K562 (cell line): ENCODE measurements at regions not wholly inside any gene's neighbourhood (a gene's known extent, or its start where the extent isn't known, plus 50 kb on each side); places are given as distances from the start of the nearest gene placed in this dataset.

Source experiments
- C11orf30 ChIP-seq: fragments of 450-650 bp; IDR thresholded peaks from 2 replicates; pipeline ENCODE4 v1.6.1; 2016; ENCODE audit warnings: low read depth, mild to moderate bottlenecking
- CCAR2 ChIP-seq: fragments of 200-400 bp; formaldehyde crosslinking; IDR thresholded peaks from 2 replicates; pipeline ENCODE4 v1.6.1; 2017; ENCODE audit warnings: mild to moderate bottlenecking, low read depth, low read length
- CXXC5 ChIP-seq: fragments of 250-450 bp; sonication (Bioruptor Pico); IDR thresholded peaks from 2 replicates; pipeline ENCODE4 v1.8.0; 2022; ENCODE audit warnings: inconsistent platforms, mild to moderate bottlenecking, moderate library complexity
- EGR1 ChIP-seq: fragments of 450-650 bp; conservative IDR thresholded peaks from 2 replicates; pipeline ENCODE4 v1.6.1; 2017; ENCODE audit warnings: mild to moderate bottlenecking
- FOXJ2 ChIP-seq: fragments of 200-800 bp; sonication (Bioruptor generic); IDR thresholded peaks from 2 replicates; pipeline ENCODE4 v1.6.1; 2016; ENCODE audit warnings: missing genetic modification characterization, missing compliant biosample characterization
- HNRNPL ChIP-seq: fragments of 200-400 bp; formaldehyde crosslinking; IDR thresholded peaks from 2 replicates; pipeline ENCODE4 v1.6.1; 2017; ENCODE audit warnings: low read depth, mild to moderate bottlenecking, low read length
- JUND ChIP-seq, 2 experiments: IDR thresholded peaks; 2 replicates in 1 of 2; 3 replicates in 1 of 2; pipeline ENCODE4 v1.6.1; 2011; ENCODE audit warnings: borderline replicate concordance in 2 of 2, low read depth in 2 of 2, low read length in 2 of 2, improper control_type of control experiment in 1 of 2, missing biosample characterization in 1 of 2, missing genetic modification characterization in 1 of 2, missing genetic modification reagents in 1 of 2
- LCOR ChIP-seq: sonication (generic); formaldehyde crosslinking; IDR thresholded peaks from 2 replicates; pipeline ENCODE4 v1.8.0; 2022; ENCODE audit warnings: mild to moderate bottlenecking, missing genetic modification reagents
- MAFG ChIP-seq: fragments of 450-650 bp; conservative IDR thresholded peaks from 2 replicates; pipeline ENCODE4 v1.6.1; 2016; ENCODE audit warnings: missing genetic modification characterization, missing compliant biosample characterization
- MEF2D ChIP-seq: conservative IDR thresholded peaks from 2 replicates; pipeline ENCODE4 v1.6.1; 2016; ENCODE audit warnings: low read depth, missing genetic modification characterization, missing compliant biosample characterization
- MYC ChIP-seq, 2 experiments: fragments of 250-450 bp in 1 of 2; sonication (Bioruptor Pico) in 1 of 2; IDR thresholded peaks; 2 replicates each; pipeline versions ENCODE4 v1.5.1 to v1.6.1; 2012 to 2021; ENCODE audit warnings: low read depth in 2 of 2, borderline replicate concordance in 1 of 2, improper control_type of control experiment in 1 of 2, low read length in 1 of 2, mild to moderate bottlenecking in 1 of 2, moderate library complexity in 1 of 2
- PHF21A ChIP-seq: fragments of 450-650 bp; IDR thresholded peaks from 2 replicates; pipeline ENCODE4 v1.6.1; 2017; ENCODE audit warnings: low read depth, borderline replicate concordance
- POLR2G ChIP-seq: fragments of 200-400 bp; formaldehyde crosslinking; IDR thresholded peaks from 2 replicates; pipeline ENCODE4 v1.6.1; 2017; ENCODE audit warnings: low read depth, mild to moderate bottlenecking, antibody characterized with exemption, low read length, moderate library complexity
- TAF1 ChIP-seq: IDR thresholded peaks from 2 replicates; pipeline ENCODE4 v1.6.1; 2011; ENCODE audit warnings: mild to moderate bottlenecking, low read length, moderate library complexity; ENCODE audit not compliant: insufficient read depth, control insufficient read depth, severe bottlenecking; ENCODE audit errors: extremely low read depth
- TBL1XR1 ChIP-seq, 2 experiments: IDR thresholded peaks; 2 replicates each; pipeline ENCODE4 v1.6.1; 2012; ENCODE audit warnings: improper control_type of control experiment in 2 of 2, low read length in 2 of 2, mild to moderate bottlenecking in 1 of 2
- TCF7 ChIP-seq: sonication (generic); IDR thresholded peaks from 2 replicates; pipeline ENCODE4 v1.6.1; 2016; ENCODE audit warnings: antibody characterized with exemption, borderline replicate concordance
- ZKSCAN1 ChIP-seq: fragments of 150-350 bp; IDR thresholded peaks from 2 replicates; pipeline ENCODE4 v1.6.1; 2016; ENCODE audit warnings: low read depth, low read length
- ZNF184 ChIP-seq: sonication (generic); formaldehyde crosslinking; IDR thresholded peaks from 2 replicates; pipeline ENCODE4 v1.5.0; 2020; ENCODE audit warnings: missing genetic modification reagents
- ZNF311 ChIP-seq: fragments of 250-450 bp; sonication (Bioruptor Pico); IDR thresholded peaks from 2 replicates; pipeline ENCODE4 v1.4.0; 2020; ENCODE audit warnings: mild to moderate bottlenecking, moderate library complexity
- TF ChIP-seq, protein P1 (sequence below): sonication (generic); formaldehyde crosslinking; IDR thresholded peaks from 2 replicates; pipeline ENCODE4 v1.8.1; 2023; ENCODE audit warnings: mild to moderate bottlenecking, missing genetic modification reagents
- TF ChIP-seq, protein P2 (sequence below): fragments of 450-650 bp; IDR thresholded peaks from 2 replicates; pipeline ENCODE4 v1.6.1; 2016; ENCODE audit warnings: borderline replicate concordance

DNA sequence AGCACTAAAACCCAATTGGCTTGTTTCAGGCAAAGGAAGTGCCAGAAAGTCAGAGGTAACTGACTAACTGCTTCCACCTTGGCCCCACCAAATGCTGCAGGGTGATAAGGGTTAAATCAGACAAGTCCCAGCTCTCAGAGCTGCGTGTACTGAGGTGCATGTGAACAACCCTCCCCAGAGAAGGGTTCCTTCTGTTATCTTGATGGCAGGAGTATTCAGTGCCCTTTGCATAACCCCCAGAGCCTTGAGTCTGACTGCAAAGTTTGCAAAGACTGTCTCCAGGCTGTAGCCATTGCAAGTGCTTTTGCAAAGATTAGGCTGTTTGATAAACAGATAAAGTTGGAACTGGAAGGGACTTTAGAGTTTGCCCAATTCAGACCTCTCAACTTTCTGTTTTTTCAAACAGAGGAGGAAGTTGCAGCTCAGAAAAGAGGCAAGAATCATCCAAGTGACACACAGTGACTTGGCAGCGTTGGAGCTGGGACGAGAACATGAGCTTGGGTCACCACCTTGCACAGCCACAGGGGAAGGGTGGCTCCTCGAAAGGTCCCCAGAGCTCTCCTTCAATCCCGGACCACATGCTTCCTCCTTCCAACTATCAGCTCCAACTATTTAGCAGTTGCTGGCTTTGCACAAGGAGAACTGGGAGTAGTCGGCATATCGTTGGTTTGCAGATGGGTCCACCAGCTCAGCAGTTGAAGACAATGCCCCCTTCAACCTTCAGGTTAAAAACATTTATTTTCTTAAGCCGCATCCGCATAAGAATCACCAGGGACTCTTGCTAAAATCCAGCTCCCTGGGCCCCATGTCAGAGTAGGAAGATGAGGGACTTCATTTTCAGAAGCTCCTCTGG, 224.8 kb upstream of the HES1 start (continued):
- TF ChIP-seq C11orf30 (peak; percentile 30; the same call in 1 of the 2 replicates), LCOR (peak; percentile 58), CCAR2 (no peak), MAFG (peak; percentile 47; the same call in 1 of the 2 replicates), FOXJ2 (peak; percentile 74; the same call in 1 of the 2 replicates), PHF21A (no peak), CXXC5 (peak; percentile 80), ZNF311 (CRISPR knock-in tag) (0 out of 2 replicates have a peak, but pooled peaks have one; percentile 3), MEF2D (tag) (peak; percentile 69), POLR2G (no peak), HNRNPL (no peak), ZKSCAN1 (0 out of 2 replicates have a peak, but pooled peaks have one; percentile 21), TCF7 (0 out of 2 replicates have a peak, but pooled peaks have one; percentile 56), EGR1 (no peak), MYC (IDR thresholded peaks at IDR 0.05; ENCODE audit: low read depth, low read length) (peak; percentile 81), MYC (CRISPR knock-in tag; IDR thresholded peaks at IDR 0.05; ENCODE audit: borderline replicate concordance, low read depth) (no peak), TBL1XR1 (IDR thresholded peaks at IDR 0.05; ENCODE audit: low read length in 2 of 2) (peak in 1 of 2 experiments; percentile 93; a peak in 2 of 4 replicates), TAF1 (no peak), ZNF184 (CRISPR knock-in tag) (no peak), JUND (IDR thresholded peaks at IDR 0.05; ENCODE audit: borderline replicate concordance, low read depth, low read length) (peak; percentile 73), JUND (tag; IDR thresholded peaks at IDR 0.05; ENCODE audit: borderline replicate concordance, low read depth, low read length) (peak; percentile 49; the same call in 2 of the 3 replicates)
- TF ChIP-seq, protein P1, sequence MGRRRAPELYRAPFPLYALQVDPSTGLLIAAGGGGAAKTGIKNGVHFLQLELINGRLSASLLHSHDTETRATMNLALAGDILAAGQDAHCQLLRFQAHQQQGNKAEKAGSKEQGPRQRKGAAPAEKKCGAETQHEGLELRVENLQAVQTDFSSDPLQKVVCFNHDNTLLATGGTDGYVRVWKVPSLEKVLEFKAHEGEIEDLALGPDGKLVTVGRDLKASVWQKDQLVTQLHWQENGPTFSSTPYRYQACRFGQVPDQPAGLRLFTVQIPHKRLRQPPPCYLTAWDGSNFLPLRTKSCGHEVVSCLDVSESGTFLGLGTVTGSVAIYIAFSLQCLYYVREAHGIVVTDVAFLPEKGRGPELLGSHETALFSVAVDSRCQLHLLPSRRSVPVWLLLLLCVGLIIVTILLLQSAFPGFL (CRISPR knock-in tag): peak; percentile 83; the same call in 1 of the 2 replicates
- TF ChIP-seq, protein P2, sequence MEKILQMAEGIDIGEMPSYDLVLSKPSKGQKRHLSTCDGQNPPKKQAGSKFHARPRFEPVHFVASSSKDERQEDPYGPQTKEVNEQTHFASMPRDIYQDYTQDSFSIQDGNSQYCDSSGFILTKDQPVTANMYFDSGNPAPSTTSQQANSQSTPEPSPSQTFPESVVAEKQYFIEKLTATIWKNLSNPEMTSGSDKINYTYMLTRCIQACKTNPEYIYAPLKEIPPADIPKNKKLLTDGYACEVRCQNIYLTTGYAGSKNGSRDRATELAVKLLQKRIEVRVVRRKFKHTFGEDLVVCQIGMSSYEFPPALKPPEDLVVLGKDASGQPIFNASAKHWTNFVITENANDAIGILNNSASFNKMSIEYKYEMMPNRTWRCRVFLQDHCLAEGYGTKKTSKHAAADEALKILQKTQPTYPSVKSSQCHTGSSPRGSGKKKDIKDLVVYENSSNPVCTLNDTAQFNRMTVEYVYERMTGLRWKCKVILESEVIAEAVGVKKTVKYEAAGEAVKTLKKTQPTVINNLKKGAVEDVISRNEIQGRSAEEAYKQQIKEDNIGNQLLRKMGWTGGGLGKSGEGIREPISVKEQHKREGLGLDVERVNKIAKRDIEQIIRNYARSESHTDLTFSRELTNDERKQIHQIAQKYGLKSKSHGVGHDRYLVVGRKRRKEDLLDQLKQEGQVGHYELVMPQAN: no peak
